HFFc6 (cell line): ENCODE measurements at regions not wholly inside any gene's neighbourhood (a gene's known extent, or its start where the extent isn't known, plus 50 kb on each side); places are given as distances from the start of the nearest gene placed in this dataset.

ENCODE experiments used
- DNase-seq: peaks from one replicate; pipeline ENCODE4 v3.0.0-alpha.2; 2018
- H3K27ac Mint-ChIP-seq: 2 replicates; pipeline ENCODE4 v1.8.0; 2020; ENCODE audit warnings: mild to moderate bottlenecking, mixed read lengths
- H3K27me3 Mint-ChIP-seq: 2 replicates; pipeline ENCODE4 v1.8.0; 2021; ENCODE audit warnings: mild to moderate bottlenecking, moderate library complexity, mixed read lengths; ENCODE audit not compliant: insufficient read depth
- H3K36me3 Mint-ChIP-seq: 2 replicates; pipeline ENCODE4 v1.8.0; 2021; ENCODE audit warnings: low read depth, mixed read lengths
- H3K4me1 Mint-ChIP-seq: 2 replicates; pipeline ENCODE4 v1.8.0; 2020; ENCODE audit warnings: low read depth, mixed read lengths
- H3K4me3 Mint-ChIP-seq: 2 replicates; pipeline ENCODE4 v1.8.0; 2020; ENCODE audit warnings: mild to moderate bottlenecking, moderate library complexity, mixed read lengths
- H3K9me3 Mint-ChIP-seq: 2 replicates; pipeline ENCODE4 v1.8.0; 2020; ENCODE audit warnings: mild to moderate bottlenecking, mixed read lengths
- CTCF ChIP-seq: fragments of 200-600 bp; sonication (generic); IDR thresholded peaks from 2 replicates; pipeline ENCODE4 v1.5.0; 2021; ENCODE audit warnings: antibody characterized with exemption, mild to moderate bottlenecking

- no peak overlapping the region for H3K27ac Mint-ChIP-seq
- H3K27me3 Mint-ChIP-seq = no peaks in the 10 kb centered on the region
- peaks cover 6% of the 10 kb centered on the region; the same call in 1 of the 2 replicates for H3K9me3 Mint-ChIP-seq
- no peak for TF ChIP-seq CTCF
- DNase-seq = no peak
- no peaks in the 10 kb centered on the region for H3K36me3 Mint-ChIP-seq
- H3K4me3 Mint-ChIP-seq = no peak overlapping the region
- H3K4me1 Mint-ChIP-seq = no peaks in the 10 kb centered on the region
Observed at GRCh38 chr5:161051920-161052500, 200.0 kb upstream of the ATP10B start.

GRCh38 chr5:161047024-161047423 is 195.0 kb upstream of the ATP10B start:
- peaks cover 11% of the 10 kb centered on the region for H3K9me3 Mint-ChIP-seq

GRCh38 chr5:161042862-161043261 is 190.9 kb upstream of the ATP10B start:
- H3K4me1 Mint-ChIP-seq = no peaks in the 10 kb centered on the region
- DNase-seq = no peak
- no peak overlapping the region for H3K4me3 Mint-ChIP-seq
- H3K36me3 Mint-ChIP-seq = no peaks in the 10 kb centered on the region
- no peak overlapping the region for H3K27ac Mint-ChIP-seq
- TF ChIP-seq CTCF = no peak
- no peaks in the 10 kb centered on the region for H3K27me3 Mint-ChIP-seq
- peaks cover 27% of the 10 kb centered on the region for H3K9me3 Mint-ChIP-seq

More at GRCh38 chr5:161047024-161047423, 195.0 kb upstream of the ATP10B start:
- Mint-ChIP-seq H3K4me3 (no peak overlapping the region), H3K36me3 (no peaks in the 10 kb centered on the region), H3K4me1 (no peaks in the 10 kb centered on the region), H3K27ac (no peak overlapping the region), H3K27me3 (no peaks in the 10 kb centered on the region)
- no peak for DNase-seq
- TF ChIP-seq CTCF = no peak

- H3K4me1 Mint-ChIP-seq = no peaks in the 10 kb centered on the region
- DNase-seq = no peak
- H3K4me3 Mint-ChIP-seq = no peak overlapping the region
- H3K27ac Mint-ChIP-seq = no peak overlapping the region
- H3K36me3 Mint-ChIP-seq = no peaks in the 10 kb centered on the region
- H3K27me3 Mint-ChIP-seq = no peaks in the 10 kb centered on the region
- TF ChIP-seq CTCF = no peak
- H3K9me3 Mint-ChIP-seq = peaks cover 27% of the 10 kb centered on the region
Observed at GRCh38 chr5:161042443-161042842, 190.4 kb upstream of the ATP10B start.

- no peak for TF ChIP-seq CTCF
- H3K9me3 Mint-ChIP-seq = peaks cover 39% of the 10 kb centered on the region
- no peaks in the 10 kb centered on the region; the same call in 1 of the 2 replicates for H3K27me3 Mint-ChIP-seq
- no peak overlapping the region for H3K27ac Mint-ChIP-seq
- no peak for DNase-seq
- no peaks in the 10 kb centered on the region for H3K36me3 Mint-ChIP-seq
- no peaks in the 10 kb centered on the region for H3K4me1 Mint-ChIP-seq
- H3K4me3 Mint-ChIP-seq = no peak overlapping the region
Observed at GRCh38 chr5:161040818-161041217, 188.8 kb upstream of the ATP10B start.

GRCh38 chr5:161036296-161036695 is 184.3 kb upstream of the ATP10B start:
- peaks cover 45% of the 10 kb centered on the region for H3K9me3 Mint-ChIP-seq
- TF ChIP-seq CTCF = no peak

More at GRCh38 chr5:161036296-161036695, 184.3 kb upstream of the ATP10B start:
- Mint-ChIP-seq H3K36me3 (no peaks in the 10 kb centered on the region), H3K4me3 (no peak overlapping the region), H3K27me3 (peaks cover 3% of the 10 kb centered on the region; the same call in 1 of the 2 replicates), H3K4me1 (no peaks in the 10 kb centered on the region), H3K27ac (no peak overlapping the region)
- DNase-seq = no peak
